ENCODE measurements at regions not wholly inside any gene's neighbourhood (a gene's known extent, or its start where the extent isn't known, plus 50 kb on each side); places are given as distances from the start of the nearest gene placed in this dataset.
"Not testable (repeated sequence)": the region's sequence is repeated elsewhere in the genome, so short reads cannot be mapped to it uniquely, and the experiment has no call there.

DNA sequence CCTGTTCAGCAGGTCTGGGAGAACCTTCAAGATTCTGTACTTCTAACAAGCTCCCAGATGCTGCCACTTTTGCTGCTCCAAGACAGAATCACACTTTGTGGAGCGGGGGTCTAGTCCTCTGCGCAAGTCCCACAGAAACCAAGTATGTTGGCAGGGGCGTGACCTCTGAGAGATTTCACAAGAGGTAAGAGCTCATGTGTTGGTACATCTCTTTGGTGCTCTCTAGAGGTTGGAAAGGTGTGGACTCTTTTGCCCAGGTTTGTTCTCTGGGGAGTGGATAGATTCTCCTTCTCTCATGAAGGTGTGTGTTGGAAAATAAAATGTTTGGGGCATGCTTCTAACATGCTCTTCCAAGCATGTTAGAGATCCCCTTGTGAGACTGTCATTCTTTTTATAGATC, 340.9 kb upstream of the IRAK1BP1 start:
- CTCF ChIA-PET, result no interaction called here
- ATAC-seq (no peak), DNase-seq (no peak)
- H3K36me3 Mint-ChIP-seq (ENCODE audit: low read depth), result no peaks in the 10 kb centered on the region
- no peak overlapping the region for H3K27ac Mint-ChIP-seq
- H3K27me3 Mint-ChIP-seq (ENCODE audit: low read depth), result no peaks in the 10 kb centered on the region
- no peaks in the 10 kb centered on the region for H3K9me3 Mint-ChIP-seq (ENCODE audit: insufficient read depth)
- no peak overlapping the region for H3K4me3 Mint-ChIP-seq
- POLR2A ChIA-PET, result no interaction called here
- H3K4me1 Mint-ChIP-seq (ENCODE audit: low read depth), result no peaks in the 10 kb centered on the region

DNA sequence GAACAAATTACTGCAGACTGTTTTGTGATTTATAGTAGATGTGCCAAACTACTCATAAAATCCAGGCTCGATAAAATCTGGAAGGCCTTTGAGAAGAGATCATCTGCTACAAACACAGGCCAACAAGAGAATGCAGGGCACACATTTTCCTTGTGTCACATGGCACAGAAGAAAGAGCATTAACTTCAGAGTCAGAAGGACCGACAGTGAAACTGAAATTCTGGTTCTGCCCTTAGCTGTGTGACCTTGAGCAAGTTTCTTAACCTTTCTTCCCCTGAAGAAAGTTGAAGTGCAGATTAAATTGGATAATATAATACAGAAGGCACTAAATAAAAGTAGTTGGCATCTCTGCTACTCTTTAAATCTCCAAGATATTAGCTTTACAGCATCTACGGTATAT, 338.4 kb upstream of the IRAK1BP1 start:
- no peaks in the 10 kb centered on the region for H3K4me1 Mint-ChIP-seq (ENCODE audit: low read depth)
- no peaks in the 10 kb centered on the region for H3K9me3 Mint-ChIP-seq (ENCODE audit: insufficient read depth)
- H3K27me3 Mint-ChIP-seq (ENCODE audit: low read depth), result no peaks in the 10 kb centered on the region
- DNase-seq (no peak), ATAC-seq (no peak)
- no peak overlapping the region for H3K4me3 Mint-ChIP-seq
- no peak overlapping the region for H3K27ac Mint-ChIP-seq
- ChIA-PET CTCF (no interaction called here), POLR2A (no interaction called here)
- H3K36me3 Mint-ChIP-seq (ENCODE audit: low read depth), result no peaks in the 10 kb centered on the region

DNA sequence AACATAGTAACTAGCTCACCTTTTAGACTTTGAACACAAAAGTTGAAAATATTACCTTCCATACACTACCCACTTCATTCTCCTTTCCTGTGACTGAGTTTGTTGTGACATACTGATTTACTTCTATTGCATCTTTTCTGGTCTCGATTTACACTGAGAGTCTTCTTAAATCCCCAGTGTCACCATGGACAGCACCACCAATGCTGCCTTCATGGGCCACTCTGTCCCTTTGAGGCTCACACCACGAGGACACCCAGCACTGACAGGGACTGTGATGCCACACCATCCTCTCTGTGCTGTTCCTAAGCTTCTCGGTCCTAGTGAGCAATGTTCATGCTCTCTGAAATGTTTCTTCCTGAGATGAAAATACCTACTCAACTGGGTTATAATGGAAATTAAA, 337.1 kb upstream of the IRAK1BP1 start:
- H3K27ac Mint-ChIP-seq, result no peak overlapping the region
- no peak for DNase-seq
- H3K4me3 Mint-ChIP-seq, result no peak overlapping the region
- no peaks in the 10 kb centered on the region for H3K27me3 Mint-ChIP-seq (ENCODE audit: low read depth)
- no peaks in the 10 kb centered on the region for H3K36me3 Mint-ChIP-seq (ENCODE audit: low read depth)
- CTCF ChIA-PET, result no interaction called here
- H3K9me3 Mint-ChIP-seq (ENCODE audit: insufficient read depth), result no peaks in the 10 kb centered on the region
- no peak for ATAC-seq
- POLR2A ChIA-PET, result no interaction called here
- no peaks in the 10 kb centered on the region for H3K4me1 Mint-ChIP-seq (ENCODE audit: low read depth)

DNA sequence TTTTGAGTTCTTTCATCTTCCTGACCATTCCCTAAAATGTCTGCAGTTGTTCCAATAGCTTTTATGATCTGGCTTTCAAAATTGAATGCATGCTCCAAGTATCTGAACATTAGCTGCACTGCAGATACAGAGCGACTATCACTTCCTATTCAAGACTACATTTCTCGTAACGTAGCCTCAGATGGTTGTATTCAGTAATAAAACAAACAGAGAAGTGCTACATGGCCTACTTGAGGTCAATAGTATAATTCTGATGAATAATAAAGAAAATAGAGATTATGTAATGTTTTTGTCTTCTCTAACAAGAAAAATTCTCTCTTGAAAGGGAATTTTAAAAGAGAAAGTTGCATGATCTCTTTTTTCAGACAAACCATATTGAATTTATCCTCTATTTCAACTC, 333.9 kb upstream of the IRAK1BP1 start:
- ChIA-PET POLR2A (no interaction called here), CTCF (no interaction called here)
- Mint-ChIP-seq H3K27me3 (ENCODE audit: low read depth) (no peaks in the 10 kb centered on the region), H3K4me1 (ENCODE audit: low read depth) (no peaks in the 10 kb centered on the region), H3K36me3 (ENCODE audit: low read depth) (no peaks in the 10 kb centered on the region), H3K4me3 (no peak overlapping the region), H3K27ac (no peak overlapping the region), H3K9me3 (ENCODE audit: insufficient read depth) (no peaks in the 10 kb centered on the region)
- ATAC-seq, result no peak
- no peak for DNase-seq

DNA sequence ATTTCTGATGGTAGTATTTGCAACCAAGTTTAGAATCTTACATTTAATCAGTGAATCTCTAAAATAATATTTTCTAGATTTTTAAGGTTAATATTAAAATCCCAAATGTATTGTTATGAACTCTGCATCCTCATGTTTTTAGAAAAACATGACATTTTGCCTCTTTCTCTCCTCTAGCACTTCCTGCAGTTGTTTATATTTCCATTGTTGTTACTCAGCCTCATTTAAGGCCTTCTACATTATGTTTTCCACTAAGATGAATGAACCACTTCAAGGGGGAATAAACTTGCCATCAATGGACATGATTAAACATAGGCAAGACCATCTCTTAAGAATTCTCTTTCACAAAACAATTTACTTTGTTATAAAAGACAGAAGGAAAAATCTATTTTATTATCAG, 333.5 kb upstream of the IRAK1BP1 start:
- H3K36me3 Mint-ChIP-seq (ENCODE audit: low read depth), result no peaks in the 10 kb centered on the region
- no peaks in the 10 kb centered on the region for H3K9me3 Mint-ChIP-seq (ENCODE audit: insufficient read depth)
- H3K27ac Mint-ChIP-seq, result no peak overlapping the region
- ATAC-seq, result no peak
- H3K27me3 Mint-ChIP-seq (ENCODE audit: low read depth), result no peaks in the 10 kb centered on the region
- no peak overlapping the region for H3K4me3 Mint-ChIP-seq
- no peaks in the 10 kb centered on the region for H3K4me1 Mint-ChIP-seq (ENCODE audit: low read depth)
- DNase-seq, result no peak
- ChIA-PET POLR2A (no interaction called here), CTCF (no interaction called here)

- Mint-ChIP-seq H3K36me3 (ENCODE audit: low read depth) (no peaks in the 10 kb centered on the region), H3K27ac (no peak overlapping the region), H3K9me3 (ENCODE audit: insufficient read depth) (no peaks in the 10 kb centered on the region), H3K4me1 (ENCODE audit: low read depth) (no peaks in the 10 kb centered on the region), H3K27me3 (ENCODE audit: low read depth) (no peaks in the 10 kb centered on the region), H3K4me3 (no peak overlapping the region)
- DNase-seq, result no peak
- ATAC-seq, result no peak
- ChIA-PET CTCF (no interaction called here), POLR2A (no interaction called here)
Observed at GRCh38 chr6:78538002-78538401, 329.3 kb upstream of the IRAK1BP1 start.

DNA sequence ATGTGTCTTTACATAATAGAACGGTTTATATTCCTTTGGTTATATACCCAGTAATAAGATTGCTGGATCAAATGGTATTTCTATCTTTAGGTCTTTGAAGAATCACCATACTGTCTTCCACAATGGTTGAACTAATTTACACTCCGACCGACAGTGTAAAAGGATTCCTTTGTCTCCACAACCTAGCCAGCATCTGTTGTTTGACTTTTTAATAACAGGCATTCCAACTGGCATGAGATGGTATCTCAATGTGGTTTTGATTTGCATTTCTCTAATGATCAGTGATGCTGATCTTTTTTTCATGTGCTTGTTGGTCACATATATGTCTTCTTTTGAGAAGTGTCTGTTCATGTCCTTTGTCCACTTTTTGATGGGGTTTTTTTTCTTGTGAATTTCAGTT, 319.7 kb upstream of the IRAK1BP1 start:
- H3K36me3 Mint-ChIP-seq (ENCODE audit: low read depth); DNase-seq; CTCF ChIA-PET; H3K27me3 Mint-ChIP-seq (ENCODE audit: low read depth); H3K9me3 Mint-ChIP-seq (ENCODE audit: insufficient read depth); H3K27ac Mint-ChIP-seq; ATAC-seq; POLR2A ChIA-PET; H3K4me3 Mint-ChIP-seq; H3K4me1 Mint-ChIP-seq (ENCODE audit: low read depth): not testable (repeated sequence)

- no peak overlapping the region for H3K4me3 Mint-ChIP-seq
- CTCF ChIA-PET, result no interaction called here
- no peaks in the 10 kb centered on the region for H3K4me1 Mint-ChIP-seq (ENCODE audit: low read depth)
- H3K9me3 Mint-ChIP-seq (ENCODE audit: insufficient read depth), result peaks cover 7% of the 10 kb centered on the region
- no peaks in the 10 kb centered on the region for H3K27me3 Mint-ChIP-seq (ENCODE audit: low read depth)
- DNase-seq (no peak), ATAC-seq (no peak)
- POLR2A ChIA-PET, result no interaction called here
- H3K36me3 Mint-ChIP-seq (ENCODE audit: low read depth), result no peaks in the 10 kb centered on the region
- no peak overlapping the region for H3K27ac Mint-ChIP-seq
Observed at GRCh38 chr6:78551361-78551760, 316.0 kb upstream of the IRAK1BP1 start.

- H3K9me3 Mint-ChIP-seq (ENCODE audit: insufficient read depth), result peaks cover 14% of the 10 kb centered on the region
- DNase-seq, result no peak
- POLR2A ChIA-PET, result no interaction called here
- ATAC-seq, result no peak
- no peaks in the 10 kb centered on the region for H3K4me1 Mint-ChIP-seq (ENCODE audit: low read depth)
- no peaks in the 10 kb centered on the region for H3K36me3 Mint-ChIP-seq (ENCODE audit: low read depth)
- no peak overlapping the region for H3K4me3 Mint-ChIP-seq
- CTCF ChIA-PET, result no interaction called here
- no peak overlapping the region for H3K27ac Mint-ChIP-seq
- no peaks in the 10 kb centered on the region for H3K27me3 Mint-ChIP-seq (ENCODE audit: low read depth)
Observed at GRCh38 chr6:78552435-78552834, 314.9 kb upstream of the IRAK1BP1 start.

GRCh38 chr6:78554341-78554740, 313.0 kb upstream of the IRAK1BP1 start:
- POLR2A ChIA-PET, result no interaction called here
- Mint-ChIP-seq H3K9me3 (ENCODE audit: insufficient read depth) (peaks cover 14% of the 10 kb centered on the region), H3K4me3 (no peak overlapping the region), H3K27ac (no peak overlapping the region), H3K27me3 (ENCODE audit: low read depth) (no peaks in the 10 kb centered on the region), H3K36me3 (ENCODE audit: low read depth) (no peaks in the 10 kb centered on the region), H3K4me1 (ENCODE audit: low read depth) (no peaks in the 10 kb centered on the region)
- CTCF ChIA-PET, result no interaction called here
- DNase-seq, result no peak
- no peak for ATAC-seq

DNA sequence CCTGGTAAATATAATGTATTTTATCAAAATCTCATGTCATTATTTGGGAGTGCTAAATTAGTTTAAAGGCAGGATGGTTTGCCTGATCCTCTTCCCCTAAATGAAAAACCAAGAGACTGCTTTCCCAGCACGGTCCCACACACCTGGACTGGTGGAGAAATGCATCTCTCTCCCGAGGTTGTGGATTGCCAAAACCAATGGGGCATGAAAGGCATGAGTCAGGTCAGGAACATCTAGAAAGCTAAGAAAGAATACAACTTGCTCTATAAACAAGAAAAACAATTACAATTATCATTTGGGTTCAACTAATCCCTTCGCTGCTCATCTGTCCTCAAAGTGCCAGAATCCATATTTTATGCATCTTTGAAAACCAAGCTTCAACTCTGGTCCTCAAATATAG, 308.3 kb upstream of the IRAK1BP1 start:
- ChIA-PET CTCF (no interaction called here), POLR2A (no interaction called here)
- ATAC-seq (no peak), DNase-seq (no peak)
- Mint-ChIP-seq H3K27me3 (ENCODE audit: low read depth) (no peaks in the 10 kb centered on the region), H3K36me3 (ENCODE audit: low read depth) (no peaks in the 10 kb centered on the region), H3K27ac (no peak overlapping the region), H3K9me3 (ENCODE audit: insufficient read depth) (peaks cover 11% of the 10 kb centered on the region), H3K4me1 (ENCODE audit: low read depth) (no peaks in the 10 kb centered on the region), H3K4me3 (no peak overlapping the region)

- POLR2A ChIA-PET, result no interaction called here
- no peaks in the 10 kb centered on the region for H3K36me3 Mint-ChIP-seq (ENCODE audit: low read depth)
- H3K4me1 Mint-ChIP-seq (ENCODE audit: low read depth), result no peaks in the 10 kb centered on the region
- no peak for DNase-seq
- no peak overlapping the region for H3K27ac Mint-ChIP-seq
- CTCF ChIA-PET, result no interaction called here
- no peaks in the 10 kb centered on the region for H3K27me3 Mint-ChIP-seq (ENCODE audit: low read depth)
- peaks cover 11% of the 10 kb centered on the region for H3K9me3 Mint-ChIP-seq (ENCODE audit: insufficient read depth)
- H3K4me3 Mint-ChIP-seq, result no peak overlapping the region
- ATAC-seq, result no peak
Observed at GRCh38 chr6:78561015-78561414, 306.3 kb upstream of the IRAK1BP1 start.

- ChIA-PET POLR2A (no interaction called here), CTCF (no interaction called here)
- H3K27me3 Mint-ChIP-seq (ENCODE audit: low read depth), result no peaks in the 10 kb centered on the region
- ATAC-seq (no peak), DNase-seq (no peak)
- H3K4me3 Mint-ChIP-seq, result no peak overlapping the region
- H3K36me3 Mint-ChIP-seq (ENCODE audit: low read depth), result no peaks in the 10 kb centered on the region
- peaks cover 7% of the 10 kb centered on the region for H3K9me3 Mint-ChIP-seq (ENCODE audit: insufficient read depth)
- H3K4me1 Mint-ChIP-seq (ENCODE audit: low read depth), result no peaks in the 10 kb centered on the region
- H3K27ac Mint-ChIP-seq, result no peak overlapping the region
Observed at GRCh38 chr6:78565997-78566396, 301.4 kb upstream of the IRAK1BP1 start.

DNA sequence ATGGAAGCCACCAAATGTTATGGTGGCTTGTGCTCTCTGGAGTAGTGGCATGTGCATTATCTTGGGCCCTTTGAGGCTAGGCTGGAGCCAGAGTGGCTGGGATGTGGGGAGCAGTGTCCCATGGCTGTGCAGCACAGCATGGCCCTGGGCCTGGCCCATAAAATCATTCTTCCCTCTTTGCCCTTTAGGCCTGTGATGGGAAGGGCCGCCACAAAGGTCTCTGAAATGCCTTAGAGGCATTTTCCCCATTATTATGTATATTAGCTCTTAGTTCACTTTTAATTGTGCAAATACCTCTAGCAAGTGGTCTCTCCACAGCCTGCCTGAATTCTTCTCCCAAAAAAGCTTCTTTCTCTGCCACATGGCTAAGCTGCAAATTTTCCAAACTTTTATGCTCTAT, 297.3 kb upstream of the IRAK1BP1 start:
- DNase-seq (no peak), ATAC-seq (no peak)
- Mint-ChIP-seq H3K27ac (no peak overlapping the region), H3K36me3 (ENCODE audit: low read depth) (no peaks in the 10 kb centered on the region), H3K27me3 (ENCODE audit: low read depth) (no peaks in the 10 kb centered on the region), H3K9me3 (ENCODE audit: insufficient read depth) (peaks cover 4% of the 10 kb centered on the region), H3K4me1 (ENCODE audit: low read depth) (no peaks in the 10 kb centered on the region), H3K4me3 (no peak overlapping the region)
- CTCF ChIA-PET, result no interaction called here
- POLR2A ChIA-PET, result no interaction called here

Data from activated CD8-positive, alpha-beta T cell treated with anti-CD3 and anti-CD28 coated beads, Interleukin-2, amount 10 ng/mL, durations not matched to agents 7 days and 5 days (primary cell).